H1 (cell line): ENCODE measurements at regions not wholly inside any gene's neighbourhood (a gene's known extent, or its start where the extent isn't known, plus 50 kb on each side); places are given as distances from the start of the nearest gene placed in this dataset.

Experiments
- CTCF ChIA-PET: fragments of 300-600 bp; sonication (Branson Sonifier 250); formaldehyde crosslinking; loops from one replicate; lab custom pipeline; 2021; ENCODE audit not compliant: partially characterized antibody; lab: Charles Lee
- POLR2A ChIA-PET: fragments of 300-600 bp; sonication (Branson Sonifier 250); formaldehyde crosslinking; loops from one replicate; lab custom pipeline; 2021; ENCODE audit warnings: inconsistent platforms; ENCODE audit not compliant: partially characterized antibody; lab: Charles Lee
- DNase-seq, 2 experiments: peaks; one replicate each; pipeline versions ENCODE4 v3.0.0 to v3.0.0-alpha.2; 2010 to 2022; ENCODE audit warnings: low spot score in 2 of 2, low read depth in 1 of 2, mixed read lengths in 1 of 2
- FAIRE-seq: peaks from 2 replicates; lab custom pipeline; 2011; peaks lifted over from hg19 to GRCh38; lab: Jason Lieb, UNC
- H2AFZ ChIP-seq: 2 replicates; pipeline ENCODE4 v1.8.1; 2012; ENCODE audit warnings: low read length, inconsistent platforms
- H2AK5ac ChIP-seq: 2 replicates; pipeline ENCODE4 v1.6.1; 2013; ENCODE audit warnings: low read depth, low read length
- H2BK120ac ChIP-seq: replicated peaks from 2 replicates; pipeline ENCODE3; 2013; ENCODE audit warnings: low read depth, low read length, inconsistent platforms
- H2BK12ac ChIP-seq: 2 replicates; pipeline ENCODE4 v1.6.1; 2013; ENCODE audit warnings: low read depth, low read length
- H2BK15ac ChIP-seq: 2 replicates; pipeline ENCODE4 v1.6.1; 2013; ENCODE audit warnings: low read length
- H2BK20ac ChIP-seq: 2 replicates; pipeline ENCODE4 v1.6.1; 2013; ENCODE audit warnings: low read length
- H2BK5ac ChIP-seq: 2 replicates; pipeline ENCODE4 v1.6.1; 2013; ENCODE audit warnings: low read depth, low read length
- H3K14ac ChIP-seq: 2 replicates; pipeline ENCODE4 v1.6.1; 2013; ENCODE audit warnings: inconsistent platforms; ENCODE audit not compliant: insufficient read length
- H3K18ac ChIP-seq: 2 replicates; pipeline ENCODE4 v1.6.1; 2013; ENCODE audit warnings: low read length; ENCODE audit errors: extremely low read depth
- H3K23ac ChIP-seq: 2 replicates; pipeline ENCODE4 v1.6.1; 2013; ENCODE audit warnings: inconsistent platforms; ENCODE audit not compliant: insufficient read length
- H3K23me2 ChIP-seq: 2 replicates; pipeline ENCODE4 v1.6.1; 2013; ENCODE audit warnings: low read depth, low read length
- H3K27ac ChIP-seq: 2 replicates; pipeline ENCODE4 v1.6.1; 2011; ENCODE audit warnings: low read depth, low read length, inconsistent platforms
- H3K27me3 ChIP-seq, 4 experiments: replicated peaks in 1 of 4; 1 replicate in 1 of 4; 2 replicates in 3 of 4; pipeline versions ENCODE4 v1.6.1 to v1.8.1; 2011 to 2013; ENCODE audit warnings: low read length in 3 of 4, mild to moderate bottlenecking in 3 of 4, inconsistent platforms in 2 of 4, mixed read lengths in 2 of 4, moderate library complexity in 1 of 4; ENCODE audit not compliant: control insufficient read depth in 3 of 4, insufficient read depth in 3 of 4; ENCODE audit errors: extremely low read depth in 1 of 4
- H3K36me3 ChIP-seq, 4 experiments: 2 replicates each; pipeline versions ENCODE4 v1.6.1 to v1.8.1; 2011 to 2013; ENCODE audit warnings: mild to moderate bottlenecking in 4 of 4, low read length in 3 of 4, moderate library complexity in 2 of 4, control low read depth in 1 of 4, inconsistent platforms in 1 of 4; ENCODE audit not compliant: insufficient read depth in 4 of 4, control insufficient read depth in 2 of 4
- H3K4ac ChIP-seq: replicated peaks from 2 replicates; pipeline ENCODE3; 2013; ENCODE audit warnings: low read length, low read depth, mixed read lengths, inconsistent platforms; ENCODE audit not compliant: insufficient read length
- H3K4me1 ChIP-seq, 4 experiments: replicated peaks in 1 of 4; 1 replicate in 1 of 4; 2 replicates in 3 of 4; pipeline versions ENCODE4 v1.6.1 to v1.8.1; 2011 to 2013; ENCODE audit warnings: low read length in 3 of 4, inconsistent platforms in 2 of 4, mixed read lengths in 1 of 4; ENCODE audit not compliant: insufficient read depth in 4 of 4, control insufficient read depth in 3 of 4
- H3K4me2 ChIP-seq, 2 experiments: 2 replicates each; pipeline versions ENCODE4 v1.6.1 to v1.8.1; 2011 to 2013; ENCODE audit warnings: low read depth in 2 of 2, low read length in 2 of 2, control low read depth in 1 of 2, inconsistent platforms in 1 of 2, mild to moderate bottlenecking in 1 of 2; ENCODE audit not compliant: insufficient read depth in 1 of 2
- H3K4me3 ChIP-seq, 4 experiments: fragments of 200-600, 300-600 bp in 1 of 4; sonication (generic), shearing (Covaris generic), sonication (Bioruptor Twin) in 1 of 4; 2 replicates each; pipeline versions ENCODE4 v1.5.1 to v1.8.1; 2011 to 2016; ENCODE audit warnings: low read length in 4 of 4, low read depth in 3 of 4, control low read depth in 2 of 4, inconsistent platforms in 2 of 4, mild to moderate bottlenecking in 2 of 4, mixed read lengths in 1 of 4, moderate library complexity in 1 of 4; ENCODE audit not compliant: insufficient read depth in 2 of 4; ENCODE audit errors: extremely low read depth in 1 of 4
- H3K56ac ChIP-seq: replicated peaks from 2 replicates; pipeline ENCODE3; 2013; ENCODE audit warnings: low read depth, mild to moderate bottlenecking, mixed read lengths, low read length, inconsistent platforms; ENCODE audit not compliant: insufficient read length
- H3K79me1 ChIP-seq: 2 replicates; pipeline ENCODE4 v1.6.1; 2013; ENCODE audit warnings: low read depth, low read length, control low read depth
- H3K79me2 ChIP-seq, 2 experiments: 2 replicates each; pipeline versions ENCODE4 v1.6.1 to v1.8.1; 2012 to 2013; ENCODE audit warnings: low read length in 2 of 2, mild to moderate bottlenecking in 2 of 2, inconsistent platforms in 1 of 2; ENCODE audit not compliant: insufficient read depth in 2 of 2, control insufficient read depth in 1 of 2
- H3K9ac ChIP-seq, 4 experiments: replicated peaks in 1 of 4; 1 replicate in 1 of 4; 2 replicates in 3 of 4; pipeline versions ENCODE4 v1.6.1 to v1.8.1; 2011 to 2013; ENCODE audit warnings: low read depth in 3 of 4, low read length in 3 of 4, control low read depth in 2 of 4, mild to moderate bottlenecking in 2 of 4, moderate library complexity in 2 of 4, inconsistent platforms in 1 of 4; ENCODE audit errors: extremely low read depth in 1 of 4
- H3K9me3 ChIP-seq, 2 experiments: 2 replicates each; pipeline versions ENCODE4 v1.6.1 to v1.8.1; 2012 to 2013; ENCODE audit warnings: mild to moderate bottlenecking in 2 of 2, moderate library complexity in 2 of 2, control low read depth in 1 of 2, inconsistent platforms in 1 of 2, low read depth in 1 of 2, low read length in 1 of 2, mixed read lengths in 1 of 2; ENCODE audit not compliant: insufficient read depth in 2 of 2
- H4K20me1 ChIP-seq, 2 experiments: replicated peaks in 1 of 2; 2 replicates each; pipeline versions ENCODE3 to v1.8.1; 2011 to 2013; ENCODE audit warnings: inconsistent platforms in 2 of 2, low read length in 2 of 2, mild to moderate bottlenecking in 1 of 2; ENCODE audit not compliant: insufficient read depth in 2 of 2, control insufficient read depth in 1 of 2
- H4K5ac ChIP-seq: 2 replicates; pipeline ENCODE4 v1.6.1; 2013; ENCODE audit warnings: low read length, low read depth, mixed read lengths, inconsistent platforms; ENCODE audit not compliant: insufficient read length
- H4K8ac ChIP-seq: 2 replicates; pipeline ENCODE4 v1.8.0; 2013; ENCODE audit warnings: mild to moderate bottlenecking, moderate library complexity, low read length, inconsistent platforms; ENCODE audit not compliant: insufficient read depth; ENCODE audit errors: extremely low read depth
- H4K91ac ChIP-seq: replicated peaks from 2 replicates; pipeline ENCODE3; 2013; ENCODE audit warnings: low read length, mixed read lengths, inconsistent platforms; ENCODE audit not compliant: insufficient read length
- BACH1 ChIP-seq: IDR thresholded peaks from 2 replicates; pipeline ENCODE4 v1.6.1; 2012; ENCODE audit warnings: low read length, improper control_type of control experiment
- CBX5 ChIP-seq: fragments of 300-800, 300-1000 bp; sonication (generic); IDR thresholded peaks from 2 replicates; pipeline ENCODE4 v1.7.1; 2016; ENCODE audit warnings: antibody characterized with exemption, low read length, low read depth
- CBX8 ChIP-seq: fragments of 300-800, 300-1000 bp; sonication (generic); IDR thresholded peaks from 2 replicates; pipeline ENCODE4 v1.7.1; 2016; ENCODE audit warnings: low read depth, low read length, borderline replicate concordance
- CEBPB ChIP-seq: IDR thresholded peaks from 2 replicates; pipeline ENCODE4 v1.6.1; 2012; ENCODE audit warnings: low read depth, low read length
- CREB1 ChIP-seq: IDR thresholded peaks from 2 replicates; pipeline ENCODE4 v1.6.1; 2012; ENCODE audit warnings: inconsistent platforms
- CTBP2 ChIP-seq: IDR thresholded peaks from 2 replicates; pipeline ENCODE4 v1.7.0; 2011; ENCODE audit warnings: borderline replicate concordance, mild to moderate bottlenecking, moderate library complexity, mixed read lengths, low read length; ENCODE audit not compliant: insufficient read depth, insufficient read length
- EGR1 ChIP-seq: IDR thresholded peaks from 2 replicates; pipeline ENCODE4 v1.6.1; 2011; ENCODE audit warnings: low read depth, low read length, borderline replicate concordance
- GTF2F1 ChIP-seq: IDR thresholded peaks from 2 replicates; pipeline ENCODE4 v1.6.1; 2012; ENCODE audit warnings: low read depth, low read length, improper control_type of control experiment, borderline replicate concordance
- KDM4A ChIP-seq: IDR thresholded peaks from one replicate; pipeline ENCODE4 v1.7.1; 2012; ENCODE audit warnings: low read depth, mild to moderate bottlenecking, moderate library complexity, low read length, inconsistent platforms; ENCODE audit not compliant: severe bottlenecking
- POU5F1 ChIP-seq: IDR thresholded peaks from 2 replicates; pipeline ENCODE4 v1.6.1; 2011; ENCODE audit warnings: low read depth, mild to moderate bottlenecking, low read length, moderate library complexity
- RAD21 ChIP-seq, 2 experiments: IDR thresholded peaks in 1 of 2; conservative IDR thresholded peaks in 1 of 2; 2 replicates each; pipeline ENCODE4 v1.6.1; 2011; ENCODE audit warnings: low read depth in 2 of 2, low read length in 2 of 2, improper control_type of control experiment in 1 of 2, inconsistent platforms in 1 of 2, mild to moderate bottlenecking in 1 of 2, moderate library complexity in 1 of 2
- SAP30 ChIP-seq: fragments of 300-600 bp; sonication (generic); IDR thresholded peaks from 2 replicates; pipeline ENCODE4 v1.7.1; 2012; ENCODE audit warnings: low read length, moderate library complexity, mild to moderate bottlenecking, inconsistent platforms; ENCODE audit not compliant: insufficient read depth, insufficient replicate concordance
- SIRT6 ChIP-seq: IDR thresholded peaks from one replicate; pipeline ENCODE4 v1.7.1; 2012; ENCODE audit warnings: low read length, inconsistent platforms
- SIX5 ChIP-seq: IDR thresholded peaks from 2 replicates; pipeline ENCODE4 v1.6.1; 2011; ENCODE audit warnings: mild to moderate bottlenecking, low read depth, low read length
- TBP ChIP-seq: IDR thresholded peaks from 2 replicates; pipeline ENCODE4 v1.6.1; 2011; ENCODE audit warnings: low read depth, low read length, improper control_type of control experiment
- WGBS, 2 experiments: shearing (Covaris generic) in 1 of 2; methylation state at CpG; one replicate each; pipeline versions ENCODE4 v1.1.6 to v1.1.7; 2013 to 2015; ENCODE audit warnings: low lambda C conversion rate in 2 of 2, mixed read lengths in 2 of 2, inconsistent platforms in 1 of 2, low coverage in 1 of 2, missing lambda C conversion rate in 1 of 2; ENCODE audit not compliant: insufficient replicate concordance in 2 of 2, insufficient coverage in 1 of 2, insufficient read length in 1 of 2; ENCODE audit errors: extremely low coverage in 1 of 2, missing lambda C conversion rate in 1 of 2; 5-methylcytosine and 5-hydroxymethylcytosine counted together

DNA sequence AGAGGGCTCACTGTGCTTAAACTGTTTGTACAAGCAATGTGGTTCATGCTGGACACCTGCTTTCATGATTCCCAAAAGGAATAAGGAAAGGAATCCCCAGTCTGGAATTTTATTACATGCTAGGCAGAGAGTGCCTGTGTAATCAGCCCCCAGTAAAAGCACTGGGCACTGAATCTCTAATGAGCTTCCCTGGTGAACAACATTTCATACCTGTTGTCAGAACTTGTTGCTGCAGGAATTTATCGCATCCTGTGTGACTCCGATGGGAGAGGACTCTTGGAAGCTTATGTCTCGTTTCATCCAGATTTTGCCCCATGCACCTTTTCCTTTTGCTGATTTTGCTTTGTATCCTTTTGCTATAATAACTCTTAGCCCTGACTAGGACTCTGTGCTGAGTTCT is 190.2 kb upstream of the HMGA2 start:
- Histone ChIP-seq H3K23ac (no peak overlapping the region), H2BK12ac (no peak overlapping the region), H3K27ac (no peak overlapping the region), H3K27me3 (no peaks in the 10 kb centered on the region), H3K9ac (no peak overlapping the region), H3K4me2 (no peak overlapping the region), H3K36me3 (no peaks in the 10 kb centered on the region), H3K4ac (no peak overlapping the region), H4K20me1 (no peaks in the 10 kb centered on the region), H3K79me2 (no peaks in the 10 kb centered on the region), H3K14ac (no peak overlapping the region), H3K56ac (no peak overlapping the region), H2BK15ac (no peak overlapping the region), H4K5ac (no peak overlapping the region), H2AK5ac (no peak overlapping the region), H3K4me3 (no peak overlapping the region), H3K9me3 (no peaks in the 10 kb centered on the region), H3K79me1 (no peaks in the 10 kb centered on the region), H2BK120ac (no peak overlapping the region), H4K8ac (no peak overlapping the region), H2BK5ac (no peak overlapping the region), H2AFZ (no peak overlapping the region), H4K91ac (no peak overlapping the region), H3K18ac (no peak overlapping the region), H3K23me2 (no peaks in the 10 kb centered on the region; the same call in 1 of the 2 replicates), H3K4me1 (no peaks in the 10 kb centered on the region), H2BK20ac (no peak overlapping the region)
- ChIA-PET POLR2A (no interaction called here), CTCF (no interaction called here)
- FAIRE-seq (no peak), DNase-seq (no peak)
- WGBS, 2 experiments: 96% methylated on average over 3 of the region's 3 CpGs; no CpG with 5 or more reads in 1 of the 2 experiments
- TF ChIP-seq POU5F1 (no peak), CBX5 (no peak), CEBPB (no peak), SIRT6 (no peak), BACH1 (no peak), SAP30 (no peak), EGR1 (no peak), CTBP2 (no peak), CREB1 (no peak), CBX8 (no peak), KDM4A (no peak), GTF2F1 (no peak), SIX5 (no peak), RAD21 (IDR thresholded peaks at IDR 0.05 in 1 of 2, conservative IDR thresholded peaks at IDR 0.05 in 1 of 2; ENCODE audit: low read depth in 2 of 2, low read length in 2 of 2) (no peak), TBP (no peak)
